Right lobe of liver (tissue), 6 donors: ENCODE measurements at regions not wholly inside any gene's neighbourhood (a gene's known extent, or its start where the extent isn't known, plus 50 kb on each side); places are given as distances from the start of the nearest gene placed in this dataset.

Experiments
- ATAC-seq, 4 donors: fragments of 200-7000 bp; cut with Tn5 transposase; one replicate each; pipeline ENCODE4 v1.9.1; 2020; ENCODE audit warnings: mild to moderate bottlenecking in 4 of 4, moderate library complexity in 4 of 4
- DNase-seq, 3 donors: peaks; one replicate each; pipeline ENCODE4 v3.0.0-alpha.2; 2020
- H3K27ac ChIP-seq, 3 donors: fragments of 200-600 bp; one replicate each; pipeline ENCODE4 v1.8.0; 2022
- H3K27me3 ChIP-seq, 2 donors: fragments of 200-600 bp; one replicate each; pipeline ENCODE4 v1.8.0; 2022
- H3K36me3 ChIP-seq, 4 donors: fragments of 200-600 bp; sonication (generic) in 1 of 4; one replicate each; pipeline versions ENCODE4 v1.5.1 to v1.8.0; 2017 to 2022; ENCODE audit warnings: control low read depth in 1 of 4
- H3K4me1 ChIP-seq, 4 donors: fragments of 200-600 bp; sonication (generic) in 1 of 4; one replicate each; pipeline versions ENCODE4 v1.5.1 to v1.8.0; 2017 to 2022; ENCODE audit warnings: control low read depth in 1 of 4
- H3K4me3 ChIP-seq, 3 donors: fragments of 200-600 bp; one replicate each; pipeline ENCODE4 v1.8.0; 2022
- H3K9me3 ChIP-seq, 4 donors: fragments of 200-600 bp; sonication (generic) in 1 of 4; one replicate each; pipeline versions ENCODE4 v1.5.1 to v1.8.0; 2017 to 2022; ENCODE audit warnings: control low read depth in 1 of 4
- CTCF ChIP-seq, 4 donors: fragments of 200-600 bp in 3 of 4; fragments of 450-650 bp in 1 of 4; IDR thresholded peaks; one replicate each; pipeline versions ENCODE4 v1.5.1 to v1.8.0; 2016 to 2022; ENCODE audit warnings: antibody characterized with exemption in 4 of 4, mild to moderate bottlenecking in 2 of 4
- POLR2A ChIP-seq: fragments of 450-650 bp; IDR thresholded peaks from one replicate; pipeline ENCODE4 v1.6.1; 2017; ENCODE audit warnings: antibody characterized with exemption, mild to moderate bottlenecking
- WGBS: methylation state at CpG from one replicate; pipeline ENCODE4 v1.1.6; 2018; ENCODE audit warnings: low coverage, low lambda C conversion rate; ENCODE audit not compliant: insufficient coverage; ENCODE audit errors: missing lambda C conversion rate; 5-methylcytosine and 5-hydroxymethylcytosine counted together
- intact Hi-C, 2 donors: fragments of 100-400 bp; cut with DNase I; formaldehyde crosslinking; loops; one replicate each; pipeline versions ENCODE4 v1.11.2 to v1.14.1; 2022
- donor health status: DM: no; HTN: yes; CAD: no.
- donor health status: DM: no; HTN: no; CAD: no.
- donor health status: DM: no; HTN: no; CAD: no.
- donor health status: DM: no; HTN: yes; CAD: no.
- donor health status: DM: no; HTN: yes; CAD: no.

DNA sequence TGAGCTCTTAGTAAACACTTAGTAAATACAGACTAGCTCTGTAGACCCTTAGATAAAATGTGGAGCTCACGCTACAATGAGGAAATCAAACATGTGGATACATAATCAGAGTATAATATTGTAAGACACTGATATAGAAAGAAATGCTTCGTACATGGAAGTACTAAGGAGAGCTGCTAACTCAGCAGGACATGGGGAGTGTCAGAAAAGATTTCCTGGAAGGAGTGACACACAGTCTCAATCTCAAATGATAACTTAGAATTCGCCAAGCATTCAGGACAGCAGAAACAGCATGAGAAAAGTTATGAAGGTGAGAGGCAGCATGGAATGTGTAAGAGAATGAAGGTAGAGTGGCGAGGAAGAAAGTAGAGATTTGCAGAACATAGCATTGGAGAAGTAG is 80.8 kb downstream of the ZNF622 start:
- 38% methylated on average over 4 of the region's 4 CpGs for WGBS
- TF ChIP-seq CTCF (IDR thresholded peaks at IDR 0.05) (no peak), POLR2A (no peak)
- H3K36me3 ChIP-seq: no peaks in the 10 kb centered on the region
- DNase-seq: no peak
- H3K27ac ChIP-seq: no peak overlapping the region
- H3K4me1 ChIP-seq: no peaks in the 10 kb centered on the region
- no peak for ATAC-seq
- H3K27me3 ChIP-seq: no peaks in the 10 kb centered on the region
- H3K9me3 ChIP-seq: no peaks in the 10 kb centered on the region
- no peak overlapping the region for H3K4me3 ChIP-seq
- intact Hi-C loops: no loop called here

GRCh38 chr5:16384222-16384621 is 81.4 kb downstream of the ZNF622 start:
- WGBS: 49% methylated on average over 5 of the region's 5 CpGs
- H3K27me3 ChIP-seq: no peaks in the 10 kb centered on the region

GRCh38 chr5:16383544-16384052 is 82.0 kb downstream of the ZNF622 start:
- Histone ChIP-seq H3K27ac (no peak overlapping the region), H3K9me3 (no peaks in the 10 kb centered on the region), H3K36me3 (no peaks in the 10 kb centered on the region), H3K4me1 (no peaks in the 10 kb centered on the region), H3K4me3 (no peak overlapping the region), H3K27me3 (no peaks in the 10 kb centered on the region)
- intact Hi-C loops: no loop called here
- TF ChIP-seq CTCF (IDR thresholded peaks at IDR 0.05) (no peak), POLR2A (no peak)
- WGBS: 78% methylated on average over 2 of the region's 2 CpGs
- ATAC-seq (no peak), DNase-seq (no peak)

More at GRCh38 chr5:16384222-16384621, 81.4 kb downstream of the ZNF622 start:
- H3K4me1 ChIP-seq: no peaks in the 10 kb centered on the region
- DNase-seq (no peak), ATAC-seq (no peak)
- intact Hi-C loops: no loop called here
- H3K27ac ChIP-seq: no peak overlapping the region
- no peaks in the 10 kb centered on the region for H3K36me3 ChIP-seq
- TF ChIP-seq CTCF (IDR thresholded peaks at IDR 0.05) (no peak), POLR2A (no peak)
- H3K9me3 ChIP-seq: no peaks in the 10 kb centered on the region
- no peak overlapping the region for H3K4me3 ChIP-seq

- no peak overlapping the region for H3K4me3 ChIP-seq
- intact Hi-C loops: no loop called here
- DNase-seq: no peak
Observed at GRCh38 chr5:16382047-16382446, 83.6 kb downstream of the ZNF622 start.

More at GRCh38 chr5:16382047-16382446, 83.6 kb downstream of the ZNF622 start:
- H3K27me3 ChIP-seq: no peaks in the 10 kb centered on the region
- no peaks in the 10 kb centered on the region for H3K4me1 ChIP-seq
- H3K9me3 ChIP-seq: no peaks in the 10 kb centered on the region
- ATAC-seq: no peak
- no peaks in the 10 kb centered on the region for H3K36me3 ChIP-seq
- TF ChIP-seq CTCF (IDR thresholded peaks at IDR 0.05) (no peak), POLR2A (no peak)
- no peak overlapping the region for H3K27ac ChIP-seq
